ENCODE measurements at regions not wholly inside any gene's neighbourhood (a gene's known extent, or its start where the extent isn't known, plus 50 kb on each side); places are given as distances from the start of the nearest gene placed in this dataset.

- TF ChIP-seq POLR2A (IDR thresholded peaks at IDR 0.05): no peak
- TF ChIP-seq, protein P1, sequence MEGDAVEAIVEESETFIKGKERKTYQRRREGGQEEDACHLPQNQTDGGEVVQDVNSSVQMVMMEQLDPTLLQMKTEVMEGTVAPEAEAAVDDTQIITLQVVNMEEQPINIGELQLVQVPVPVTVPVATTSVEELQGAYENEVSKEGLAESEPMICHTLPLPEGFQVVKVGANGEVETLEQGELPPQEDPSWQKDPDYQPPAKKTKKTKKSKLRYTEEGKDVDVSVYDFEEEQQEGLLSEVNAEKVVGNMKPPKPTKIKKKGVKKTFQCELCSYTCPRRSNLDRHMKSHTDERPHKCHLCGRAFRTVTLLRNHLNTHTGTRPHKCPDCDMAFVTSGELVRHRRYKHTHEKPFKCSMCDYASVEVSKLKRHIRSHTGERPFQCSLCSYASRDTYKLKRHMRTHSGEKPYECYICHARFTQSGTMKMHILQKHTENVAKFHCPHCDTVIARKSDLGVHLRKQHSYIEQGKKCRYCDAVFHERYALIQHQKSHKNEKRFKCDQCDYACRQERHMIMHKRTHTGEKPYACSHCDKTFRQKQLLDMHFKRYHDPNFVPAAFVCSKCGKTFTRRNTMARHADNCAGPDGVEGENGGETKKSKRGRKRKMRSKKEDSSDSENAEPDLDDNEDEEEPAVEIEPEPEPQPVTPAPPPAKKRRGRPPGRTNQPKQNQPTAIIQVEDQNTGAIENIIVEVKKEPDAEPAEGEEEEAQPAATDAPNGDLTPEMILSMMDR (IDR thresholded peaks at IDR 0.05 in 4 of 5, conservative IDR thresholded peaks at IDR 0.05 in 1 of 5): no peak
Observed at GRCh38 chr7:16167526-16167925, 253.8 kb downstream of the CRPPA start.
